Parathyroid adenoma (tissue), 2 donors: ENCODE measurements at regions not wholly inside any gene's neighbourhood (a gene's known extent, or its start where the extent isn't known, plus 50 kb on each side); places are given as distances from the start of the nearest gene placed in this dataset.

Experiments
- H2AFZ ChIP-seq: fragments of 300-600 bp; sonication (generic); one replicate; pipeline ENCODE4 v1.7.0; 2017; ENCODE audit warnings: antibody characterized with exemption, mild to moderate bottlenecking
- H3K27ac ChIP-seq: fragments of 300-600 bp; sonication (generic); one replicate; pipeline ENCODE4 v1.7.0; 2017
- H3K27me3 ChIP-seq: fragments of 300-600 bp; sonication (generic); one replicate; pipeline ENCODE4 v1.7.0; 2017; ENCODE audit warnings: low read length; ENCODE audit not compliant: control insufficient read depth, insufficient read depth
- H3K36me3 ChIP-seq: fragments of 300-600 bp; sonication (generic); one replicate; pipeline ENCODE4 v1.7.0; 2017; ENCODE audit warnings: low read length; ENCODE audit not compliant: control insufficient read depth, insufficient read depth
- H3K4me1 ChIP-seq: fragments of 300-600 bp; sonication (generic); one replicate; pipeline ENCODE4 v1.7.0; 2017; ENCODE audit warnings: control low read depth
- H3K4me2 ChIP-seq: fragments of 300-600 bp; sonication (generic); one replicate; pipeline ENCODE4 v1.7.0; 2017; ENCODE audit warnings: low read length
- H3K4me3 ChIP-seq: fragments of 300-600 bp; sonication (generic); one replicate; pipeline ENCODE4 v1.7.0; 2017; ENCODE audit warnings: low read depth, low read length
- H3K79me2 ChIP-seq: fragments of 300-600 bp; sonication (generic); one replicate; pipeline ENCODE4 v1.7.0; 2017; ENCODE audit warnings: control low read depth
- H3K9ac ChIP-seq: fragments of 300-600 bp; sonication (generic); one replicate; pipeline ENCODE4 v1.7.0; 2017; ENCODE audit warnings: mild to moderate bottlenecking
- H3K9me3 ChIP-seq: fragments of 300-600 bp; sonication (generic); one replicate; pipeline ENCODE4 v1.7.0; 2017; ENCODE audit warnings: low read length; ENCODE audit not compliant: control insufficient read depth
- TF ChIP-seq, protein P1 (sequence below): fragments of 300-600 bp; sonication (generic); IDR thresholded peaks from one replicate; pipeline ENCODE4 v1.7.0; 2017; ENCODE audit warnings: antibody characterized with exemption, mild to moderate bottlenecking
- donor health status: primary hyperparathyroidism.

DNA sequence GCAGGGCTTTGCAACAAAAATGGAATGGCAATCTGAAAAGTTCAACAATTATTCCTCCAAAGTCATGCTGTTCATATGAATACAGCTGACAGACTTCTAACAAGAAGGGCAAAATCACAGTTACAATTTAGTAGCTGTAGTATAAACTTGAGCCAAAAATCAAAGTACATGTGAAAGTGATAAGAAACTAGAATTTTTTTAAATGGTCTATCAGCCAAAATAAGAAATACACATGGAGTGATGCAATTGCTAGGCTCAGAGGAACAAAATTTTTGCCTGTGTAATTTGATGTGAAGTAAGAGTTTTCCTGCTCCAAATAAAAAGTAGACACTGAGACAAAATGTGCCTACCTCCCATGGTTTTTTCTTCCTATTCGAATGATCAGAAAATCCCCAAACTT is 167.7 kb upstream of the CDKN3 start:
- no peak overlapping the region for H3K27ac ChIP-seq
- H2AFZ ChIP-seq: no peak overlapping the region
- no peak overlapping the region for H3K4me2 ChIP-seq
- no peaks in the 10 kb centered on the region for H3K9me3 ChIP-seq
- H3K79me2 ChIP-seq: no peaks in the 10 kb centered on the region
- H3K4me3 ChIP-seq: no peak overlapping the region
- TF ChIP-seq, protein P1, sequence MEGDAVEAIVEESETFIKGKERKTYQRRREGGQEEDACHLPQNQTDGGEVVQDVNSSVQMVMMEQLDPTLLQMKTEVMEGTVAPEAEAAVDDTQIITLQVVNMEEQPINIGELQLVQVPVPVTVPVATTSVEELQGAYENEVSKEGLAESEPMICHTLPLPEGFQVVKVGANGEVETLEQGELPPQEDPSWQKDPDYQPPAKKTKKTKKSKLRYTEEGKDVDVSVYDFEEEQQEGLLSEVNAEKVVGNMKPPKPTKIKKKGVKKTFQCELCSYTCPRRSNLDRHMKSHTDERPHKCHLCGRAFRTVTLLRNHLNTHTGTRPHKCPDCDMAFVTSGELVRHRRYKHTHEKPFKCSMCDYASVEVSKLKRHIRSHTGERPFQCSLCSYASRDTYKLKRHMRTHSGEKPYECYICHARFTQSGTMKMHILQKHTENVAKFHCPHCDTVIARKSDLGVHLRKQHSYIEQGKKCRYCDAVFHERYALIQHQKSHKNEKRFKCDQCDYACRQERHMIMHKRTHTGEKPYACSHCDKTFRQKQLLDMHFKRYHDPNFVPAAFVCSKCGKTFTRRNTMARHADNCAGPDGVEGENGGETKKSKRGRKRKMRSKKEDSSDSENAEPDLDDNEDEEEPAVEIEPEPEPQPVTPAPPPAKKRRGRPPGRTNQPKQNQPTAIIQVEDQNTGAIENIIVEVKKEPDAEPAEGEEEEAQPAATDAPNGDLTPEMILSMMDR: no peak
- H3K27me3 ChIP-seq: no peaks in the 10 kb centered on the region
- no peaks in the 10 kb centered on the region for H3K4me1 ChIP-seq
- no peak overlapping the region for H3K9ac ChIP-seq
- no peaks in the 10 kb centered on the region for H3K36me3 ChIP-seq

DNA sequence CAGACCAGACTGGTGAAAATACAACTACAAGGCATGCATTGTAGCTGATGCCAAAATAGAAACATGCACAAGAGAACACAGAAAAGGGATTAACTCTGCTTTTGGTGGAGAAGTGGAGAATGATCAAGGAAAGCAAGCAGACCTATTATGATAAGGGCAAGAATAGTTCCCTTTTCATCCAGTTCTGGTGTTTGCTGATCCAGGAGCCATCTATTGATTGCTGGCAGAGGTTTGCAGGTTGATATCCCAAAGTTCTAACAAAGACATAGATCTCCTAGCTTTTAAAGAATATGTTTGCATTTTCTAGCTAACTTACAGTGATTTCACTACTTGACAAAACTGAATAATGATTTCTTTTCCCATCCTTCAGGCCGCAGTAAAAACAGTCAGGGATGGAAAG is 166.2 kb upstream of the CDKN3 start:
- TF ChIP-seq, protein P1: no peak
- H3K36me3 ChIP-seq: no peaks in the 10 kb centered on the region
- no peak overlapping the region for H3K27ac ChIP-seq
- H3K79me2 ChIP-seq: no peaks in the 10 kb centered on the region
- H2AFZ ChIP-seq: no peak overlapping the region
- H3K4me1 ChIP-seq: no peaks in the 10 kb centered on the region
- H3K9me3 ChIP-seq: no peaks in the 10 kb centered on the region
- H3K4me3 ChIP-seq: no peak overlapping the region
- H3K9ac ChIP-seq: no peak overlapping the region
- H3K27me3 ChIP-seq: no peaks in the 10 kb centered on the region
- no peak overlapping the region for H3K4me2 ChIP-seq

DNA sequence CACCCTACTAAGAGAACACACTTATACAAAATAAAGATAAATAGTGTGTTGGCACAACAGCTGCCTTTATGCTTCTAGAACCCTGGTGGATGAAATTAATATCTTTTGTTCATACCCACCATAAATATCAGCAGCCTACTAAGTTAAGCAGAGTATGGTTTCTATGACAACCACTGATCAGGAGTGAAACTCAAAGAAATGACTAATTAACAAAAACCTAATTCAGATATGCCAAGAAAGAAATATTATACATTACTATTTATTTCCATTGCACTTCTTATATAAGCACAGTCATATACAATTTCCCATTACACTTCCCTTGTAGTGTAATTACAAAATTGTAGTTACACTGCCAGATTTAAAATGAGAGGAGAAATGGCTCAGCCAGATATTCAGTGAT is 164.1 kb upstream of the CDKN3 start:
- Histone ChIP-seq H3K36me3 (no peaks in the 10 kb centered on the region), H3K27ac (no peak overlapping the region), H3K9ac (no peak overlapping the region), H3K4me1 (no peaks in the 10 kb centered on the region), H3K4me3 (no peak overlapping the region), H3K4me2 (no peak overlapping the region), H3K27me3 (no peaks in the 10 kb centered on the region), H3K79me2 (no peaks in the 10 kb centered on the region), H3K9me3 (no peaks in the 10 kb centered on the region), H2AFZ (no peak overlapping the region)
- TF ChIP-seq, protein P1: no peak

DNA sequence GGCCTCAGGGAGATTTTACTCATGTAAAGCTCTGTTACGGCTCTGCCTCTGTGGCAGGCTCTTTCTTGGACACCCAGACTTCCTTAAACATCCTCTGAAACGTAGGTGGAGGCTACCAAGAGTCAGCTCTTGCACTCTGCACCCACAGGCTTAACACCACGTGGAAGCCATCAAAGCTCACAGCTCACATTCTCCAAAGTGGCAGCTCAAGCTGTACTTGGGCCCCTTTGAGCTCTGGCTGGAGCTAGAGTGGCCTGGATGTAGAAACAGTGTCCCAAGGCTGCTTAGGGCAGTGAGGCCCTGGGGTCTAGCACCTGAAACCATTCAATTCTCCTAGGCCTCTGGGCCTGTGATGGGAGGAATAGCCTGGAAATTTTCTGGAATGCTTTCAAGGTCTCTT is 155.3 kb upstream of the CDKN3 start:
- Histone ChIP-seq H3K4me1 (no peaks in the 10 kb centered on the region), H3K27me3 (no peaks in the 10 kb centered on the region), H3K4me2 (no peak overlapping the region), H3K79me2 (no peaks in the 10 kb centered on the region), H3K4me3 (no peak overlapping the region), H3K9ac (no peak overlapping the region), H2AFZ (no peak overlapping the region), H3K27ac (no peak overlapping the region), H3K36me3 (no peaks in the 10 kb centered on the region), H3K9me3 (no peaks in the 10 kb centered on the region)
- TF ChIP-seq, protein P1: no peak

GRCh38 chr14:54251356-54251755 is 145.5 kb upstream of the CDKN3 start:
- H2AFZ ChIP-seq: no peak overlapping the region
- H3K4me3 ChIP-seq: no peak overlapping the region
- no peaks in the 10 kb centered on the region for H3K36me3 ChIP-seq
- no peak overlapping the region for H3K4me2 ChIP-seq
- H3K4me1 ChIP-seq: no peaks in the 10 kb centered on the region
- H3K9me3 ChIP-seq: no peaks in the 10 kb centered on the region
- no peaks in the 10 kb centered on the region for H3K79me2 ChIP-seq
- no peak overlapping the region for H3K27ac ChIP-seq
- no peak overlapping the region for H3K9ac ChIP-seq
- TF ChIP-seq, protein P1: no peak
- no peaks in the 10 kb centered on the region for H3K27me3 ChIP-seq
